ENCODE measurements at regions not wholly inside any gene's neighbourhood (a gene's known extent, or its start where the extent isn't known, plus 50 kb on each side); places are given as distances from the start of the nearest gene placed in this dataset.

DNA sequence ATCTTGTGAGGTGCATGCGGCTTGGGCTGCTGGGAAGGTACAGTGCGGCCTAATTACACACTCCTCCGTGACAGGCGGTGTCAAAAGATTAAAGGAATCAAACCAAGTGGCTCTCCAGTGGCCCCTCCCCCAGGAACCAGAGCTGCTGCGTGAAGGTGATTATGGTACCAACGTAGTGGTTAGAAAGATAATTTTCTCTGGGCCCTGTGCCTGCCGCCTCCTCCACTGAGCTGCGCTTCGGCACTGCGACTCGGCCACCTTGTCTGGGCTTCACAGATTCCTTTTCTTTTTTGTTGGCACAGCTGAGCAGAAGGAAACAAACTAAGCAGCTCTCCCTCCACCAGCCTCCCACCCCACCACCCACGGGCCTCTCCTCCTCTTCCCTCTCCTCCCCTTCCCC is 113.2 kb upstream of the SDK2 start:
- no peak overlapping the region for H2AFZ ChIP-seq (ENCODE audit: low read depth, low read length)
- no peaks in the 10 kb centered on the region for H3K36me3 ChIP-seq (ENCODE audit: insufficient read depth, low read length)
- H3K27me3 ChIP-seq (ENCODE audit: insufficient read depth, low read depth, low read length) = no peaks in the 10 kb centered on the region
- no peaks in the 10 kb centered on the region for H3K9me3 ChIP-seq (ENCODE audit: low read length)
- H3K4me3 ChIP-seq (ENCODE audit: low read length) = no peak overlapping the region
- no peak for TF ChIP-seq EZH2 (IDR thresholded peaks at IDR 0.05; ENCODE audit: borderline replicate concordance, insufficient read depth, low read length, poor library complexity, severe bottlenecking)
- peak; percentile 16 for TF ChIP-seq POLR2AphosphoS5 (IDR thresholded peaks at IDR 0.05)
- TF ChIP-seq RAD21 (conservative IDR thresholded peaks at IDR 0.05) = no peak
- no peak for TF ChIP-seq TAF1 (IDR thresholded peaks at IDR 0.05; ENCODE audit: low read depth)
- no peak for TF ChIP-seq MXI1 (conservative IDR thresholded peaks at IDR 0.05; ENCODE audit: poor library complexity, severe bottlenecking)
- TF ChIP-seq EP300 (conservative IDR thresholded peaks at IDR 0.05; ENCODE audit: poor library complexity, severe bottlenecking) = no peak
- TF ChIP-seq, protein P1, sequence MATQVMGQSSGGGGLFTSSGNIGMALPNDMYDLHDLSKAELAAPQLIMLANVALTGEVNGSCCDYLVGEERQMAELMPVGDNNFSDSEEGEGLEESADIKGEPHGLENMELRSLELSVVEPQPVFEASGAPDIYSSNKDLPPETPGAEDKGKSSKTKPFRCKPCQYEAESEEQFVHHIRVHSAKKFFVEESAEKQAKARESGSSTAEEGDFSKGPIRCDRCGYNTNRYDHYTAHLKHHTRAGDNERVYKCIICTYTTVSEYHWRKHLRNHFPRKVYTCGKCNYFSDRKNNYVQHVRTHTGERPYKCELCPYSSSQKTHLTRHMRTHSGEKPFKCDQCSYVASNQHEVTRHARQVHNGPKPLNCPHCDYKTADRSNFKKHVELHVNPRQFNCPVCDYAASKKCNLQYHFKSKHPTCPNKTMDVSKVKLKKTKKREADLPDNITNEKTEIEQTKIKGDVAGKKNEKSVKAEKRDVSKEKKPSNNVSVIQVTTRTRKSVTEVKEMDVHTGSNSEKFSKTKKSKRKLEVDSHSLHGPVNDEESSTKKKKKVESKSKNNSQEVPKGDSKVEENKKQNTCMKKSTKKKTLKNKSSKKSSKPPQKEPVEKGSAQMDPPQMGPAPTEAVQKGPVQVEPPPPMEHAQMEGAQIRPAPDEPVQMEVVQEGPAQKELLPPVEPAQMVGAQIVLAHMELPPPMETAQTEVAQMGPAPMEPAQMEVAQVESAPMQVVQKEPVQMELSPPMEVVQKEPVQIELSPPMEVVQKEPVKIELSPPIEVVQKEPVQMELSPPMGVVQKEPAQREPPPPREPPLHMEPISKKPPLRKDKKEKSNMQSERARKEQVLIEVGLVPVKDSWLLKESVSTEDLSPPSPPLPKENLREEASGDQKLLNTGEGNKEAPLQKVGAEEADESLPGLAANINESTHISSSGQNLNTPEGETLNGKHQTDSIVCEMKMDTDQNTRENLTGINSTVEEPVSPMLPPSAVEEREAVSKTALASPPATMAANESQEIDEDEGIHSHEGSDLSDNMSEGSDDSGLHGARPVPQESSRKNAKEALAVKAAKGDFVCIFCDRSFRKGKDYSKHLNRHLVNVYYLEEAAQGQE (IDR thresholded peaks at IDR 0.05; ENCODE audit: borderline replicate concordance) = no peak
- TF ChIP-seq, protein P2, sequence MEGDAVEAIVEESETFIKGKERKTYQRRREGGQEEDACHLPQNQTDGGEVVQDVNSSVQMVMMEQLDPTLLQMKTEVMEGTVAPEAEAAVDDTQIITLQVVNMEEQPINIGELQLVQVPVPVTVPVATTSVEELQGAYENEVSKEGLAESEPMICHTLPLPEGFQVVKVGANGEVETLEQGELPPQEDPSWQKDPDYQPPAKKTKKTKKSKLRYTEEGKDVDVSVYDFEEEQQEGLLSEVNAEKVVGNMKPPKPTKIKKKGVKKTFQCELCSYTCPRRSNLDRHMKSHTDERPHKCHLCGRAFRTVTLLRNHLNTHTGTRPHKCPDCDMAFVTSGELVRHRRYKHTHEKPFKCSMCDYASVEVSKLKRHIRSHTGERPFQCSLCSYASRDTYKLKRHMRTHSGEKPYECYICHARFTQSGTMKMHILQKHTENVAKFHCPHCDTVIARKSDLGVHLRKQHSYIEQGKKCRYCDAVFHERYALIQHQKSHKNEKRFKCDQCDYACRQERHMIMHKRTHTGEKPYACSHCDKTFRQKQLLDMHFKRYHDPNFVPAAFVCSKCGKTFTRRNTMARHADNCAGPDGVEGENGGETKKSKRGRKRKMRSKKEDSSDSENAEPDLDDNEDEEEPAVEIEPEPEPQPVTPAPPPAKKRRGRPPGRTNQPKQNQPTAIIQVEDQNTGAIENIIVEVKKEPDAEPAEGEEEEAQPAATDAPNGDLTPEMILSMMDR (IDR thresholded peaks at IDR 0.05; ENCODE audit: poor library complexity, severe bottlenecking) = no peak
- TF ChIP-seq SMC3 (conservative IDR thresholded peaks at IDR 0.05; ENCODE audit: poor library complexity) = peak; percentile 13
- no peak overlapping the region for H3K9ac ChIP-seq (ENCODE audit: low read length)
- no peak overlapping the region for H3K4me2 ChIP-seq (ENCODE audit: low read length)
- no peaks in the 10 kb centered on the region for H3K9me2 ChIP-seq (ENCODE audit: insufficient read depth, low read length)
- H3F3A ChIP-seq (ENCODE audit: insufficient read depth, low read length, poor library complexity, severe bottlenecking) = no peaks in the 10 kb centered on the region
- no peaks in the 10 kb centered on the region for H4K20me1 ChIP-seq (ENCODE audit: insufficient read depth)
- no peak overlapping the region for H3K27ac ChIP-seq (ENCODE audit: low read length)
- H3K79me2 ChIP-seq (replicated peaks; ENCODE audit: insufficient read depth, low read length) = no peaks in the 10 kb centered on the region

DNA sequence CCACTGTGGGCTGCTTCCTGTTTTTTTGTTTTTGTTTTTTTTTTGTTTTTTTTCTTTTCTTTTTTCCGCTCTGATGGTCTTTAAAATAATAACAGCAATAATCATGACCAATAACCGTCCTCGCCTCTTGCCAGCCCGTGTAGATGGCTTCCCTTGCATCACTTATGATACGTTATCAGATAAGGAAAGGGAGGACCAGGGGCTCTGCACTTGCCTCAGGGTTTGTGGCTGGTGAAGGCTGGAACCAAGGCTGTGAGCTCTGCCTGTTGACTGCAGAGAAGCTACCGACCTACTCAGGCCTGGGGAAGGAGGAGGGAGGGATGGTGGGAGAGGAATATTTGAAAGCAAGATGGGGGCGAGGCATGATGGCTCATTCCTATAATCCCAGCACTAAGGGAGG is 114.0 kb upstream of the SDK2 start:
- H3K27me3 ChIP-seq (ENCODE audit: insufficient read depth, low read depth, low read length) = no peaks in the 10 kb centered on the region

More for the DNA sequence above, 114.0 kb upstream of the SDK2 start:
- Histone ChIP-seq H3K27ac (ENCODE audit: low read length) (no peak overlapping the region), H3K9me3 (ENCODE audit: low read length) (no peaks in the 10 kb centered on the region), H3K4me3 (ENCODE audit: low read length) (no peak overlapping the region), H2AFZ (ENCODE audit: low read depth, low read length) (no peak overlapping the region), H3K79me2 (replicated peaks; ENCODE audit: insufficient read depth, low read length) (no peaks in the 10 kb centered on the region), H3K4me2 (ENCODE audit: low read length) (no peak overlapping the region), H3K9ac (ENCODE audit: low read length) (no peak overlapping the region), H4K20me1 (ENCODE audit: insufficient read depth) (no peaks in the 10 kb centered on the region), H3F3A (ENCODE audit: insufficient read depth, low read length, poor library complexity, severe bottlenecking) (no peaks in the 10 kb centered on the region), H3K9me2 (ENCODE audit: insufficient read depth, low read length) (no peaks in the 10 kb centered on the region), H3K36me3 (ENCODE audit: insufficient read depth, low read length) (no peaks in the 10 kb centered on the region)
- TF ChIP-seq, protein P2 (IDR thresholded peaks at IDR 0.05; ENCODE audit: poor library complexity, severe bottlenecking) = no peak
- TF ChIP-seq, protein P1 (IDR thresholded peaks at IDR 0.05; ENCODE audit: borderline replicate concordance) = no peak
- TF ChIP-seq MXI1 (conservative IDR thresholded peaks at IDR 0.05; ENCODE audit: poor library complexity, severe bottlenecking) = no peak
- no peak for TF ChIP-seq TAF1 (IDR thresholded peaks at IDR 0.05; ENCODE audit: low read depth)
- no peak for TF ChIP-seq SMC3 (conservative IDR thresholded peaks at IDR 0.05; ENCODE audit: poor library complexity)
- no peak for TF ChIP-seq POLR2AphosphoS5 (IDR thresholded peaks at IDR 0.05)
- no peak for TF ChIP-seq EP300 (conservative IDR thresholded peaks at IDR 0.05; ENCODE audit: poor library complexity, severe bottlenecking)
- TF ChIP-seq RAD21 (conservative IDR thresholded peaks at IDR 0.05) = no peak
- TF ChIP-seq EZH2 (IDR thresholded peaks at IDR 0.05; ENCODE audit: borderline replicate concordance, insufficient read depth, low read length, poor library complexity, severe bottlenecking) = no peak

Measured in neural cell (in vitro differentiated cells).